ENCODE measurements at regions not wholly inside any gene's neighbourhood (a gene's known extent, or its start where the extent isn't known, plus 50 kb on each side); places are given as distances from the start of the nearest gene placed in this dataset.

DNA sequence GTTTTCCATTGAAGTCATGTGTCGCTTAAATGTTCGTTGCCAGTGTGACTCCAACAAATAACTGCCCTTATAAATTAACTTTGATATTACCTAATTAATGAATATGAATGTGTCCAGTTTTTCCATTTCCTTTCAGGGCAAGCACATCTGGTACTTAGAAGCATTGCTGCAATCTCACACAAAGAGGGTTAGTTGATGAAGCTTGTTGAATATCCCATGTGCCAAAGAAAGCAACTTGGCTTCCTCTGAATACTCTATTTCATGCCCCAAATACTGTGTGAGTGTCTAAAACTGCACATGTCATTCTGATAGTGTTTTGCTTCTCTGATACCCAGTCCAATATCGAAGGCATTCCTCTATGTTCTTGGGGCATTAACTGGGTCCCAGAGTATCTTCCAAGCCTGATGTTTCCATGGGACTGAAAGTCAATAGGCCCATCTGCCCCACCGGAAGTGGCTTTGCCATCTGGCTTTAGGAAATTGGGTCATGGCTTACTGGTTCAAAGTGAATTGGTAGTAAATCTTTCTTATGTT is 75.8 kb upstream of the CNTN1 start:
- CTCF ChIA-PET, result no interaction called here
- DNase-seq (ENCODE audit: low spot score) (no peak), ATAC-seq (no peak)
- no peak for TF ChIP-seq OVOL2 (CRISPR knock-in tag; IDR thresholded peaks at IDR 0.05; ENCODE audit: borderline replicate concordance)
- no peak for TF ChIP-seq ZNF219 (CRISPR knock-in tag; IDR thresholded peaks at IDR 0.05; ENCODE audit: borderline replicate concordance)
- TF ChIP-seq JAZF1 (CRISPR knock-in tag; IDR thresholded peaks at IDR 0.05), result no peak
- TF ChIP-seq FOXK1 (CRISPR knock-in tag; IDR thresholded peaks at IDR 0.05), result no peak
- TF ChIP-seq HMGA2 (CRISPR knock-in tag; IDR thresholded peaks at IDR 0.05), result no peak
- TF ChIP-seq, protein P1, sequence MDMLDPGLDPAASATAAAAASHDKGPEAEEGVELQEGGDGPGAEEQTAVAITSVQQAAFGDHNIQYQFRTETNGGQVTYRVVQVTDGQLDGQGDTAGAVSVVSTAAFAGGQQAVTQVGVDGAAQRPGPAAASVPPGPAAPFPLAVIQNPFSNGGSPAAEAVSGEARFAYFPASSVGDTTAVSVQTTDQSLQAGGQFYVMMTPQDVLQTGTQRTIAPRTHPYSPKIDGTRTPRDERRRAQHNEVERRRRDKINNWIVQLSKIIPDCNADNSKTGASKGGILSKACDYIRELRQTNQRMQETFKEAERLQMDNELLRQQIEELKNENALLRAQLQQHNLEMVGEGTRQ (CRISPR knock-in tag; IDR thresholded peaks at IDR 0.05), result no peak
- Mint-ChIP-seq H3K27me3 (ENCODE audit: low read depth) (no peaks in the 10 kb centered on the region), H3K4me1 (peaks cover 9% of the 10 kb centered on the region; the same call in 1 of the 2 replicates), H3K27ac (no peak overlapping the region), H3K9me3 (peaks cover 22% of the 10 kb centered on the region), H3K36me3 (peaks cover 10% of the 10 kb centered on the region; the same call in 1 of the 2 replicates), H3K4me3 (no peak overlapping the region)
- POLR2A ChIA-PET, result no interaction called here

DNA sequence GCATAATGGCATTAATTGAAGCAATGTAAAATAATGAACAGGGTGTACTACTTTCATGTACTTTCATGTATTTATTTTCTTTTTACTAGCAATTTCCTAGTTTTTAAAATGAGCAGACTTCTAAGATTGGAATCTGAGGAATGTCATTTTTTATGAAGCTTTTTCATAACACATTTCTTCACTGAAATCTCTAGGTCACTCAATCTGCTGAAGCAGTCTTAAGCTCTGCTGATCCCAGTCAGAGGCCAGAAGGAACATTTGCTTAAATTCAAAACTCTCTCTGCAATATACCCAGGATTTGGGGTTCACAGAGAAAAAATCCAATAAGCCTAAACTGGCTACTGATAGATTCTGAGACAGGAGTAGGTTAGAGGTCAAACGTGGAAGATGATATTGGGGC is 73.6 kb upstream of the CNTN1 start:
- H3K9me3 Mint-ChIP-seq, result peaks cover 5% of the 10 kb centered on the region; the same call in 1 of the 2 replicates
- ATAC-seq (no peak), DNase-seq (ENCODE audit: low spot score) (no peak)
- H3K27ac Mint-ChIP-seq, result no peak overlapping the region
- H3K27me3 Mint-ChIP-seq (ENCODE audit: low read depth), result no peaks in the 10 kb centered on the region
- ChIA-PET CTCF (interaction anchor here (0.8 kb wide), 1 partner anchor 118 kb away, joined by 3 read pairs; no protein-coding TSS in a partner anchor), POLR2A (no interaction called here)
- 0 out of 2 replicates have a peak, but pooled peaks cover 4% of the 10 kb centered on the region for H3K36me3 Mint-ChIP-seq
- H3K4me1 Mint-ChIP-seq, result no peaks in the 10 kb centered on the region
- no peak overlapping the region for H3K4me3 Mint-ChIP-seq
- TF ChIP-seq ZBTB43 (CRISPR knock-in tag; IDR thresholded peaks at IDR 0.05), result no peak

GRCh38 chr12:40620564-40621019 is 71.6 kb upstream of the CNTN1 start:
- no peak overlapping the region for H3K4me3 Mint-ChIP-seq
- no peaks in the 10 kb centered on the region for H3K4me1 Mint-ChIP-seq
- ChIA-PET POLR2A (interaction anchor here (0.6 kb wide), 1 partner anchor 78 kb away, joined by 3 read pairs; no protein-coding TSS in a partner anchor), CTCF (interaction anchor here (2.1 kb wide), 1 partner anchor 300 kb away, joined by 7 read pairs; no protein-coding TSS in a partner anchor)
- DNase-seq (ENCODE audit: low spot score) (no peak), ATAC-seq (no peak)
- H3K9me3 Mint-ChIP-seq, result no peaks in the 10 kb centered on the region
- no peak overlapping the region for H3K27ac Mint-ChIP-seq
- TF ChIP-seq, protein P2, sequence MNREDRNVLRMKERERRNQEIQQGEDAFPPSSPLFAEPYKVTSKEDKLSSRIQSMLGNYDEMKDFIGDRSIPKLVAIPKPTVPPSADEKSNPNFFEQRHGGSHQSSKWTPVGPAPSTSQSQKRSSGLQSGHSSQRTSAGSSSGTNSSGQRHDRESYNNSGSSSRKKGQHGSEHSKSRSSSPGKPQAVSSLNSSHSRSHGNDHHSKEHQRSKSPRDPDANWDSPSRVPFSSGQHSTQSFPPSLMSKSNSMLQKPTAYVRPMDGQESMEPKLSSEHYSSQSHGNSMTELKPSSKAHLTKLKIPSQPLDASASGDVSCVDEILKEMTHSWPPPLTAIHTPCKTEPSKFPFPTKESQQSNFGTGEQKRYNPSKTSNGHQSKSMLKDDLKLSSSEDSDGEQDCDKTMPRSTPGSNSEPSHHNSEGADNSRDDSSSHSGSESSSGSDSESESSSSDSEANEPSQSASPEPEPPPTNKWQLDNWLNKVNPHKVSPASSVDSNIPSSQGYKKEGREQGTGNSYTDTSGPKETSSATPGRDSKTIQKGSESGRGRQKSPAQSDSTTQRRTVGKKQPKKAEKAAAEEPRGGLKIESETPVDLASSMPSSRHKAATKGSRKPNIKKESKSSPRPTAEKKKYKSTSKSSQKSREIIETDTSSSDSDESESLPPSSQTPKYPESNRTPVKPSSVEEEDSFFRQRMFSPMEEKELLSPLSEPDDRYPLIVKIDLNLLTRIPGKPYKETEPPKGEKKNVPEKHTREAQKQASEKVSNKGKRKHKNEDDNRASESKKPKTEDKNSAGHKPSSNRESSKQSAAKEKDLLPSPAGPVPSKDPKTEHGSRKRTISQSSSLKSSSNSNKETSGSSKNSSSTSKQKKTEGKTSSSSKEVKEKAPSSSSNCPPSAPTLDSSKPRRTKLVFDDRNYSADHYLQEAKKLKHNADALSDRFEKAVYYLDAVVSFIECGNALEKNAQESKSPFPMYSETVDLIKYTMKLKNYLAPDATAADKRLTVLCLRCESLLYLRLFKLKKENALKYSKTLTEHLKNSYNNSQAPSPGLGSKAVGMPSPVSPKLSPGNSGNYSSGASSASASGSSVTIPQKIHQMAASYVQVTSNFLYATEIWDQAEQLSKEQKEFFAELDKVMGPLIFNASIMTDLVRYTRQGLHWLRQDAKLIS (CRISPR knock-in tag; IDR thresholded peaks at IDR 0.05; ENCODE audit: borderline replicate concordance), result no peak
- TF ChIP-seq SMAD3 (CRISPR knock-in tag; IDR thresholded peaks at IDR 0.05; ENCODE audit: borderline replicate concordance) (no peak), SOX15 (CRISPR knock-in tag; IDR thresholded peaks at IDR 0.05) (no peak), ZBTB43 (CRISPR knock-in tag; IDR thresholded peaks at IDR 0.05) (no peak), TEAD4 (CRISPR knock-in tag; IDR thresholded peaks at IDR 0.05) (no peak), E2F1 (CRISPR knock-in tag; IDR thresholded peaks at IDR 0.05) (no peak), GTF2I (CRISPR knock-in tag; conservative IDR thresholded peaks at IDR 0.05) (no peak), JUN (CRISPR knock-in tag; IDR thresholded peaks at IDR 0.05) (no peak)
- TF ChIP-seq, protein P3, sequence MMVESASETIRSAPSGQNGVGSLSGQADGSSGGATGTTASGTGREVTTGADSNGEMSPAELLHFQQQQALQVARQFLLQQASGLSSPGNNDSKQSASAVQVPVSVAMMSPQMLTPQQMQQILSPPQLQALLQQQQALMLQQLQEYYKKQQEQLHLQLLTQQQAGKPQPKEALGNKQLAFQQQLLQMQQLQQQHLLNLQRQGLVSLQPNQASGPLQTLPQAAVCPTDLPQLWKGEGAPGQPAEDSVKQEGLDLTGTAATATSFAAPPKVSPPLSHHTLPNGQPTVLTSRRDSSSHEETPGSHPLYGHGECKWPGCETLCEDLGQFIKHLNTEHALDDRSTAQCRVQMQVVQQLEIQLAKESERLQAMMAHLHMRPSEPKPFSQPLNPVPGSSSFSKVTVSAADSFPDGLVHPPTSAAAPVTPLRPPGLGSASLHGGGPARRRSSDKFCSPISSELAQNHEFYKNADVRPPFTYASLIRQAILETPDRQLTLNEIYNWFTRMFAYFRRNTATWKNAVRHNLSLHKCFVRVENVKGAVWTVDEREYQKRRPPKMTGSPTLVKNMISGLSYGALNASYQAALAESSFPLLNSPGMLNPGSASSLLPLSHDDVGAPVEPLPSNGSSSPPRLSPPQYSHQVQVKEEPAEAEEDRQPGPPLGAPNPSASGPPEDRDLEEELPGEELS (CRISPR knock-in tag; IDR thresholded peaks at IDR 0.05), result no peak
- TF ChIP-seq, protein P4, sequence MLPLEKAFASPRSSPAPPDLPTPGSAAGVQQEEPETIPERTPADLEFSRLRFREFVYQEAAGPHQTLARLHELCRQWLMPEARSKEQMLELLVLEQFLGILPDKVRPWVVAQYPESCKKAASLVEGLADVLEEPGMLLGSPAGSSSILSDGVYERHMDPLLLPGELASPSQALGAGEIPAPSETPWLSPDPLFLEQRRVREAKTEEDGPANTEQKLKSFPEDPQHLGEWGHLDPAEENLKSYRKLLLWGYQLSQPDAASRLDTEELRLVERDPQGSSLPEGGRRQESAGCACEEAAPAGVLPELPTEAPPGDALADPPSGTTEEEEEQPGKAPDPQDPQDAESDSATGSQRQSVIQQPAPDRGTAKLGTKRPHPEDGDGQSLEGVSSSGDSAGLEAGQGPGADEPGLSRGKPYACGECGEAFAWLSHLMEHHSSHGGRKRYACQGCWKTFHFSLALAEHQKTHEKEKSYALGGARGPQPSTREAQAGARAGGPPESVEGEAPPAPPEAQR (CRISPR knock-in tag; IDR thresholded peaks at IDR 0.05), result no peak
- H3K27me3 Mint-ChIP-seq (ENCODE audit: low read depth), result no peaks in the 10 kb centered on the region
- H3K36me3 Mint-ChIP-seq, result no peaks in the 10 kb centered on the region
